ENCODE measurements at regions not wholly inside any gene's neighbourhood (a gene's known extent, or its start where the extent isn't known, plus 50 kb on each side); places are given as distances from the start of the nearest gene placed in this dataset.

DNA sequence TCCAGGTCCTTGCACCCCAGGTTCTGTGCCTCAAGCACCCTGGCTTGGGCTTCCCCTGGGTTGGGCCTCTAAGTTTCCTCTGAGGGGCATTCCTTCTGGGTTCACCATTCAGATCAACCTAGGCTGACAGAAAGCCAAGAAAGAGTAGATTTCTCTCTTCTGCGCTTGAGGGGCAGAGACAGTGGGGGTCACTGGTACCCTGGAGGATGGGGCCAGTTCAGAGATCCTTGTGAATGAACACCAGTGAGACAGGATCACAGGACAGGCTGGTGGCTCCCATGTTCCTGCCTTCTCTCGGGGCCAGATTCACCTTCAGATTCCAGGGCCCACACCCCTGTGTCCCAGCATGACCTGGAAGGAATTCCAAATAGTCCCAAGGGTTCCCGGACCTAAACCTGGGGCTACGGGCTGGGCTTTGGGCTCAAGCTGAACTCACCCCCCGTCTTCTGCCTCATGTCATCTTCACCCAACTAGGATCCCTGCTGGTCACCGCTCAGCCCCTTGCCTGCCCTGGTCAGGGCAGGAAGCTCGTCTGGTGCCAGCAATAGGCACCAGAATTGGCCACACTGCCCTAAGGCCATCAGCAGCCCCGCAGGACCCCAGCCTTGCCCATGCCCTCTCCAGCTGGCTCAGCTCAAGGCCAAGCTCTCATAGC lies 91.8 kb upstream of the MVB12B start (continued):
- TF ChIP-seq, protein P1, sequence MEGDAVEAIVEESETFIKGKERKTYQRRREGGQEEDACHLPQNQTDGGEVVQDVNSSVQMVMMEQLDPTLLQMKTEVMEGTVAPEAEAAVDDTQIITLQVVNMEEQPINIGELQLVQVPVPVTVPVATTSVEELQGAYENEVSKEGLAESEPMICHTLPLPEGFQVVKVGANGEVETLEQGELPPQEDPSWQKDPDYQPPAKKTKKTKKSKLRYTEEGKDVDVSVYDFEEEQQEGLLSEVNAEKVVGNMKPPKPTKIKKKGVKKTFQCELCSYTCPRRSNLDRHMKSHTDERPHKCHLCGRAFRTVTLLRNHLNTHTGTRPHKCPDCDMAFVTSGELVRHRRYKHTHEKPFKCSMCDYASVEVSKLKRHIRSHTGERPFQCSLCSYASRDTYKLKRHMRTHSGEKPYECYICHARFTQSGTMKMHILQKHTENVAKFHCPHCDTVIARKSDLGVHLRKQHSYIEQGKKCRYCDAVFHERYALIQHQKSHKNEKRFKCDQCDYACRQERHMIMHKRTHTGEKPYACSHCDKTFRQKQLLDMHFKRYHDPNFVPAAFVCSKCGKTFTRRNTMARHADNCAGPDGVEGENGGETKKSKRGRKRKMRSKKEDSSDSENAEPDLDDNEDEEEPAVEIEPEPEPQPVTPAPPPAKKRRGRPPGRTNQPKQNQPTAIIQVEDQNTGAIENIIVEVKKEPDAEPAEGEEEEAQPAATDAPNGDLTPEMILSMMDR (IDR thresholded peaks at IDR 0.05 in 2 of 3, conservative IDR thresholded peaks at IDR 0.05 in 1 of 3; ENCODE audit: borderline replicate concordance in 1 of 3, insufficient read depth in 1 of 3, low read depth in 2 of 3, low read length in 2 of 3): no peak
- TF ChIP-seq ZFX (IDR thresholded peaks at IDR 0.05) (no peak), CEBPB (IDR thresholded peaks at IDR 0.05; ENCODE audit: low read depth) (no peak)

GRCh38 chr9:126235336-126236243 lies 91.0 kb upstream of the MVB12B start:
- no peaks in the 10 kb centered on the region for H3K9me2 ChIP-seq (ENCODE audit: insufficient read depth)
- H3K27me3 ChIP-seq (ENCODE audit: insufficient read depth, low read length): no peaks in the 10 kb centered on the region
- no peaks in the 10 kb centered on the region for H3K4me1 ChIP-seq (ENCODE audit: control insufficient read depth in 1 of 2, insufficient read depth in 2 of 2, low read length in 2 of 2)
- no peak overlapping the region for H3K27ac ChIP-seq (ENCODE audit: low read depth, low read length)
- no peaks in the 10 kb centered on the region for H4K20me1 ChIP-seq (ENCODE audit: insufficient read depth)
- ChIA-PET CTCF (interaction anchor here (0.7 kb wide), 1 partner anchor 586 kb away, joined by 6 read pairs; no protein-coding TSS in a partner anchor), POLR2A (no interaction called here), RAD21 (ENCODE audit: low non-redundant PET in 1 of 2, low total read pairs in 2 of 2, uncharacterized antibody in 2 of 2, unreplicated experiment in 2 of 2) (no interaction called here)
- no peak overlapping the region for H2AFZ ChIP-seq (ENCODE audit: low read depth, low read length, poor library complexity, severe bottlenecking)
- intact Hi-C loops (cut with micrococcal nuclease): no loop called here
- no peak overlapping the region for H3K4me3 ChIP-seq (replicated peaks in 1 of 2; ENCODE audit: low read depth in 1 of 2, low read length in 2 of 2)
- DNase-seq (ENCODE audit: low read depth, low spot score) (no peak), ATAC-seq (no peak)
- no peaks in the 10 kb centered on the region for H3K79me2 ChIP-seq (ENCODE audit: insufficient read depth, low read length)
- H3K4me2 ChIP-seq (ENCODE audit: low read length): no peak overlapping the region
- no peaks in the 10 kb centered on the region for H3K9me3 ChIP-seq (ENCODE audit: control insufficient read depth in 1 of 2, insufficient read depth in 1 of 2, low read depth in 1 of 2, low read length in 2 of 2)
- BruUV-seq (replicated peaks): no TSS peak
- TF ChIP-seq EZH2phosphoT487 (IDR thresholded peaks at IDR 0.05; ENCODE audit: borderline replicate concordance): no peak
- TF ChIP-seq JUND (IDR thresholded peaks at IDR 0.05): no peak
- no peak for TF ChIP-seq FOSL1 (IDR thresholded peaks at IDR 0.05; ENCODE audit: low read depth)
- no peak for TF ChIP-seq SRF (IDR thresholded peaks at IDR 0.05; ENCODE audit: low read depth)
- no peak for TF ChIP-seq CBX3 (IDR thresholded peaks at IDR 0.05; ENCODE audit: low read depth)
- TF ChIP-seq ZNF274 (IDR thresholded peaks at IDR 0.05; ENCODE audit: low read depth, low read length): no peak
- TF ChIP-seq POLR2AphosphoS5 (IDR thresholded peaks at IDR 0.05; ENCODE audit: low read depth, low read length): no peak
- TF ChIP-seq ELF1 (IDR thresholded peaks at IDR 0.05; ENCODE audit: borderline replicate concordance, low read depth): no peak
- TF ChIP-seq, protein P2, sequence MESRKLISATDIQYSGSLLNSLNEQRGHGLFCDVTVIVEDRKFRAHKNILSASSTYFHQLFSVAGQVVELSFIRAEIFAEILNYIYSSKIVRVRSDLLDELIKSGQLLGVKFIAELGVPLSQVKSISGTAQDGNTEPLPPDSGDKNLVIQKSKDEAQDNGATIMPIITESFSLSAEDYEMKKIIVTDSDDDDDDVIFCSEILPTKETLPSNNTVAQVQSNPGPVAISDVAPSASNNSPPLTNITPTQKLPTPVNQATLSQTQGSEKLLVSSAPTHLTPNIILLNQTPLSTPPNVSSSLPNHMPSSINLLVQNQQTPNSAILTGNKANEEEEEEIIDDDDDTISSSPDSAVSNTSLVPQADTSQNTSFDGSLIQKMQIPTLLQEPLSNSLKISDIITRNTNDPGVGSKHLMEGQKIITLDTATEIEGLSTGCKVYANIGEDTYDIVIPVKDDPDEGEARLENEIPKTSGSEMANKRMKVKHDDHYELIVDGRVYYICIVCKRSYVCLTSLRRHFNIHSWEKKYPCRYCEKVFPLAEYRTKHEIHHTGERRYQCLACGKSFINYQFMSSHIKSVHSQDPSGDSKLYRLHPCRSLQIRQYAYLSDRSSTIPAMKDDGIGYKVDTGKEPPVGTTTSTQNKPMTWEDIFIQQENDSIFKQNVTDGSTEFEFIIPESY (IDR thresholded peaks at IDR 0.05; ENCODE audit: extremely low read depth, insufficient replicate concordance, low read length): no peak
- no peak for TF ChIP-seq RAD21 (IDR thresholded peaks at IDR 0.05; ENCODE audit: low read depth)
- TF ChIP-seq CEBPB (IDR thresholded peaks at IDR 0.05; ENCODE audit: low read depth): no peak
- no peak for TF ChIP-seq TCF7L2 (IDR thresholded peaks at IDR 0.05; ENCODE audit: borderline replicate concordance, extremely low read depth, insufficient read depth, insufficient read length)
- no peak for TF ChIP-seq MAX (IDR thresholded peaks at IDR 0.05)
- no peaks in the 10 kb centered on the region for H3K36me3 ChIP-seq (ENCODE audit: control insufficient read depth in 1 of 2, insufficient read depth in 2 of 2, low read length in 2 of 2)
- no peak overlapping the region for H3K9ac ChIP-seq (ENCODE audit: low read length)

Data from HCT116 (cell line).